Fibroblast of the aortic adventitia (primary cell): ENCODE measurements at regions not wholly inside any gene's neighbourhood (a gene's known extent, or its start where the extent isn't known, plus 50 kb on each side); places are given as distances from the start of the nearest gene placed in this dataset.
"Not testable (repeated sequence)": the region's sequence is repeated elsewhere in the genome, so short reads cannot be mapped to it uniquely, and the experiment has no call there.

Source experiments
- DNase-seq: peaks from one replicate; pipeline ENCODE4 v3.0.0-alpha.2; 2010; ENCODE audit warnings: low read depth
- H3K4me3 ChIP-seq: 2 replicates; pipeline ENCODE4 v1.5.1; 2011; ENCODE audit warnings: low read depth, mild to moderate bottlenecking, control low read depth, low read length, moderate library complexity
- CTCF ChIP-seq: IDR thresholded peaks from 2 replicates; pipeline ENCODE4 v1.5.1; 2011; ENCODE audit warnings: mild to moderate bottlenecking, low read length, control low read depth, inconsistent platforms; ENCODE audit not compliant: insufficient read depth

- no peak for DNase-seq
- H3K4me3 ChIP-seq = no peak overlapping the region
- TF ChIP-seq CTCF = no peak
These were observed 57.1 kb upstream of the KCTD7 start for GRCh38 chr7:66571568-66571967.

DNA sequence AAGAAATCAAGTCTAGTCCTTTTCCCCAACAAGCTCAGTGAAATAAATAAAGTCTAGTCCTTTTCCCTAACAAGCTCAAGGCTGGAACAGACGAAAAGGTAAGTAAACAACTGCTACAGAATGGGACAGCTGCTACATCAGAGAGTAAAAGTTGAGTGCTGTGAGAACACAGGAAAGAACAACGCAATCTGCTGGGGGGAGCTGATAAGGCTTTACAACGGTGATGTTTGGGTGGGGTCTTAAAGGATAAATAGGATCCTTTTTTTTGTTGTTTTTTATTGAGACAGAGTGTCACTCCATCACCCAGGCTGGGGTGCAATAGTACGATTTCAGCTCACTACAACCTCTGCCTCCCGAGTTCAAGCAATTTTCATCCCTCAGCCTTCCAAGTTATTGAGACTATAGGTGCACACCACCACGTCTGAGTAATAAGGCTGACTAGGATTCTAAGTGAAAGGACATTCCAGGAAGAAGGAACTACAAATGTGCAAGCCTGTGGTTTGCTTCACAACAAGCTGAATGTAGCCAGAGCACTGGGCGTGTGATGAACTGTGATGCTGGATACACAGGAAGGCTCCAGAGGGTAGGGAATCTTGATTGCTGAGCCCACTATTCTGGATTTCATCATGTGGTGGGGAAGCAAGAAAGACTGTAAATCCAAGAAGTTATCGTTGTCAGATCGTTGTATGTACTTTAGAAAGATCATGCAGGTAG, 54.7 kb upstream of the KCTD7 start:
- DNase-seq, H3K4me3 ChIP-seq: not testable (repeated sequence)

DNA sequence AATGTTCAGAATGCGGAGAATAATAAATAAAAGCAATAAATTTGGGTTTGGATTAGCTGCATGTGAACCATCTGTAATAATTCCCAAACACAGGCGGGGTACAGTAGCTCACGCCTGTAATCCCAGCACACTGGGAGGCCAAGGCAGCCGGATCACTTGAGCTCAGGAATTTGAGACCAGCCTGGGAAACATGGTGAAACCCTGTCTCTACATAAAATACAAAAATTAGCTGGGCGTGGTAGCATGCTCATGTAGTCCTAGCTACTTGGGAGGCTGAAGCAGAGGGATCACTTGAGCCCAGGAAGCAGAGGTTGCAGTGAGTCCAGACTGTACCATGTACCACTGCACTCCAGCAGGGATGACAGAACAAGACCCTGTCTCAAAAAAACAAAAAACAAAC, 53.9 kb upstream of the KCTD7 start:
- H3K4me3 ChIP-seq = not testable (repeated sequence)

GRCh38 chr7:66575398-66575797, 53.3 kb upstream of the KCTD7 start:
- no peak overlapping the region for H3K4me3 ChIP-seq
- DNase-seq = no peak
- TF ChIP-seq CTCF = no peak

More for the DNA sequence above, 53.9 kb upstream of the KCTD7 start:
- DNase-seq = not testable (repeated sequence)

- no peak for TF ChIP-seq CTCF
- no peak overlapping the region for H3K4me3 ChIP-seq
- no peak for DNase-seq
These were observed 52.0 kb upstream of the KCTD7 start for GRCh38 chr7:66576646-66577045.
